Suprapubic skin (tissue), 4 donors: ENCODE measurements at regions not wholly inside any gene's neighbourhood (a gene's known extent, or its start where the extent isn't known, plus 50 kb on each side); places are given as distances from the start of the nearest gene placed in this dataset.

Experiments
- CTCF ChIP-seq, 2 donors: fragments of 200-600 bp in 1 of 2; fragments of 450-650 bp in 1 of 2; sonication (generic) in 1 of 2; IDR thresholded peaks; one replicate each; pipeline ENCODE4 v1.5.1; 2016 to 2019; ENCODE audit warnings: antibody characterized with exemption in 2 of 2, mild to moderate bottlenecking in 1 of 2, moderate library complexity in 1 of 2
- EP300 ChIP-seq: sonication (generic); formaldehyde crosslinking; IDR thresholded peaks from one replicate; pipeline ENCODE4 v1.6.1; 2017; ENCODE audit warnings: antibody characterized with exemption
- POLR2AphosphoS5 ChIP-seq, 3 donors: sonication (generic); formaldehyde crosslinking; IDR thresholded peaks; one replicate each; pipeline ENCODE4 v1.6.1; 2017; ENCODE audit warnings: antibody characterized with exemption in 3 of 3

- TF ChIP-seq CTCF (IDR thresholded peaks at IDR 0.05) = no peak
- no peak for TF ChIP-seq EP300
- TF ChIP-seq POLR2AphosphoS5 (IDR thresholded peaks at IDR 0.05) = no peak
Observed at GRCh38 chr13:61107989-61108388, 307.7 kb downstream of the PCDH20 start.
